Activated CD8-positive, alpha-beta memory T cell treated with anti-CD3 and anti-CD28 coated beads for 48 hours (primary cell): ENCODE measurements at regions not wholly inside any gene's neighbourhood (a gene's known extent, or its start where the extent isn't known, plus 50 kb on each side); places are given as distances from the start of the nearest gene placed in this dataset.

ENCODE experiments used
- DNase-seq, 3 experiments: peaks; one replicate each; pipeline ENCODE4 v3.0.0-alpha.2; 2020; ENCODE audit warnings: low read depth in 2 of 3, low spot score in 2 of 3

DNA sequence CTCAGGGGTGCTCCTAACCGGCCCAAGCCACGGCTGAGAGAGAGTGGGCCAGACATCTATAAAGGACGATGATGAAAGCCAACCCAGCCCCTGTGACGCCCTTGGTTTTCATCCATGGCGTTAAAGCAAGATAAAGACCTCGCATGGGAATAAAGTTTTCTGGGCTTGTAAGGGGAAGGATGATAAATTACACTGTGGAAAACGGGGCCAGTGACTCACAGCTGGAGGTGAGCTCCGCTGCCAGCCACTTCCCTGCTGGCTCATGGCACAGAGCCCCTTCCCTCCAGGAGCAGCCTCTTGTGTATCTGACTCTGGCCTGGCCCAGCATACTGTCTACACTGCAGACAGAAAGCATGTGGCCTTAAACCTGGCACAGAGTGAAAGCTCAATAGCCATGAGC, 503.2 kb upstream of the B3GAT1 start:
- DNase-seq = no peak

DNA sequence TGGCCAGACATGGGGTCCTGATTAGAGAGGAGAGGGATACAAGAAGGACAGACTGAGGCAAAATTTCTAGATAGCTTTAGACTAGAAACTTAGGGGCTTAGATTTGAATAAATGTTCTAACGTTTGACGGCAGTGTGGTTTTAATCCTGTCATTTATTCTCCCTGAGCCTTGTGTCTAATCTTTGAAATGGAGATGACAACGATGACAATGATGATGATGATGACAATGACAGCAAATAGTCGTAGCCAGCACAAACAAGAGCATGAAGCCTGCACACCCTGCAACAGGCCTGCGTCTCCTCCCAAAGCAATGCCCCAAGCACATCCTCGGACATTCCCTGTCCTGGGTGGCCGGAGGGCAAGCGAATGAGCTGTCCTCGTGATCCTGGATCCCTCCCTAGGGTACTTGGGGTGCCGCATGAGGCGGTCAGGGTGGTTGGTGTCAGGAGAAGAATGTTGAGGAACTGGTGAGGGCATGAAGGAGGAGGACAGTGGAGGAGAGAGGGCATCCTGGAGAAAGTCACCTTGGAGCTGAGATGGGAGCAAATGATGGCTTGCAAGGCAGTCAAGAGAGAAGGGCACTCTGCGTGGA, 502.1 kb upstream of the B3GAT1 start:
- no peak for DNase-seq

DNA sequence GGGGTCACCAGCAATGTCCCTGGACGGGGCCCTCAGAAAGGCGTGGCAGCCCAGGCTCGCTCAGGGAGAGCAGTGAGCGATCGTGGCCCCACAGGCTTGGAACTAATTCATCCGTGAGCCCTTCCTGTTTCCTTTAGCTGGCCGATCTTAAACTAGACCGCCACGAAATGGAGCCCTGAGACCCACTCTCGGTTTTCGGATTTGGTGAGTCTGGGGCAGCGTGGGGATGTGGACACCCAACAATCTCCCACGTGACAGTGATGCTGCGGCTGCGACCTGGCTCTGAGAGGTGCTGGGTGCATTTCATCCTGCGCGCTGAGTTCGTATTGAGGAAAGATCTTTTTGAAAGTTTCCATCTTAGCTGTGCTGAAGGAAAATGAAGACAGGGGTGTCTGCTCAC, 501.3 kb upstream of the B3GAT1 start:
- DNase-seq = no peak

DNA sequence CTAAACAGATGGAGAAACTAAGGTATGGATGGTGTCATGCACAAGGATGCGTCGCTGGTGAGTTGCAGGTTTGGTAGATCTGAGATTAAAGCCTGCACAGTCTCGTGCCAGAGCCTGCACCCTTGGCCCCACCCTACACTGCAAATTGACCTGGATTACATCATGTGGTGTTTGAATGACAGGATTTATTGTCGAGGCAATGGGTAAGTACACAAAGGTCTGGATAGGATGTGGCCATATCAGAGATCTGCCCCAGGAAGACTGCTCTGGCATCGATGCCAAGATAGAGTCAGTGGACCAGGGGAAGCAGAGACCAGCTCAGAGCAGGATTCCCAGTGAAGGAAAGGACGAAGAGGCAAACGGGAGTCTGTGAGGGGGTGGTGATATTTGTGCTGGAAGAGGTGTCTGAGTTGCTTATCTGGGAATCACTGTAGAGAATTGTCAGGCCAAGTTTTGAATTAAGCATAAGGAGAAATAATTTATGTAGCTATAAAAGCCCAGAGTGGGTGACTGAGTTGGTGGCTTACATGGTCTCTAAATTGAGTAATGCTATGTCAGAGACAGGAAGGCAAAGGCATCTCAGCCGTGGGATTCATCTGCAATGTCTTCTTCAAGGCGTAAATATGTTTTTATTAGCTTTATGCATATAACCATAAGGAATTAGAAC, 499.6 kb upstream of the B3GAT1 start:
- no peak for DNase-seq

DNA sequence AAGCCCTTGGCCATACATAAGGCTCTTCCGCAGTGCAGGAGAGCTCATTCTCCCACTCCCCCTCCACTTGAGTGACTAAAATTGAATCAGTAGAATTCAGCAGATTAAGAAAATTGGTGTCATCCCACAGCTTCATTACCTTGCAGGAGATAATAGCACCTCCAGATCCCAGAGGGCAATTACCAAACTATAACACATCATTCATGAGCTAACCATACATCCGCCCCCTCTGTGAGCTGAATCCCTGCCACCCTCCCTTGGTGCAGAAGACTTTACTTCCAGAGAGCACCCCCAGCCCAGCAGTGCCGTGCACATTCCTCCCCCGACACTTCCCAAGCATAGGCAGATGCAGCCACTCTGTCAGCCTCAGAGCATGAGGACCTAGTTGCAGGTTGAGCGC, 496.5 kb upstream of the B3GAT1 start:
- DNase-seq = no peak

DNA sequence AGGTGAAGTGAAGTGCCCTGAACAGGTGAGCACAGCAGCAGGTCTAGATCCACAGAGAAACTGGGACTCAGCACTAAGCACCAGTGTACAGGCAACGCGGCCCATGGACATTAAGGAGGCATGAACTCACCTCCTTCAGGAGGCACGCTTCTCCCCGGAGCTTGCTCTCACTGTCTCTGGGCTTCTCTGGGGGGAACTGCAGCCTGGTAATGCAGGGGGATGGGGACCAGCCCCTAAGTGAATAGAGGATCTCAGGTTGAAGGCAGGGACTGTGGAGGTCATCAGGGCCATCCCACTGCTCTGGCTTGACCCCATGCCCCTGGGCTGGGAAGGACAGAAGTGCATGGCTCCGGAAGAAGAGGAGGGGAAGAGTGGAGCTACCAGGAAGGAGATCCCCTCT, 495.6 kb upstream of the B3GAT1 start:
- no peak for DNase-seq

DNA sequence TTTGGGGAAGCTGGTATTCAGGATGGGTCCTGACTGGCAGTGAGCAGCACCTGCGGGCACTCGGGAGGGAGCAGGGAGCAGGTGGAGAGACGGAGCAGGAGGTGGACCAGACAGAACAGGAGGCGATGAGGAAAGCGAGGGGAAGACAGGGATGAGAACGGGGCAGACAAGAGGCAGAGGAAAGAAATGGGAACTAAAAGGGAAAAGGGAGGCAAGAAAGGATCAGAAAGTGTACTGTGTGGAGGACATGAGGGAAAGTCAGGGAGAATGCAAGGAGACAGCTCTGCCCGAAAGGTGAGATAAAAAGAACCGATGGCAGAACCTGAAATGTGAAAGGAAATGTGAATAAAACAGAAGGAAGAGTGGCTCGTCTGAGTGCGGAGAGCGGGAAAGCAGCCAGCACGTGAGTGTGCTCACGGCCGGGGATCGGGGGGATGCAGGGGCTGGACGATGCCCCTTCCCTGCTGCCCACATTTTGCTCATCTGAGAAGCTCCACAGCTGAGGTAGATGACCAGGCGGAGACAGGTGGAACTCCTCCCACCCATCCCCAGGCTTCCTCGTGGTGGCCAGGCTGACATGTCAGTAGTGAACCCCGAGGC, 494.4 kb upstream of the B3GAT1 start:
- no peak for DNase-seq

DNA sequence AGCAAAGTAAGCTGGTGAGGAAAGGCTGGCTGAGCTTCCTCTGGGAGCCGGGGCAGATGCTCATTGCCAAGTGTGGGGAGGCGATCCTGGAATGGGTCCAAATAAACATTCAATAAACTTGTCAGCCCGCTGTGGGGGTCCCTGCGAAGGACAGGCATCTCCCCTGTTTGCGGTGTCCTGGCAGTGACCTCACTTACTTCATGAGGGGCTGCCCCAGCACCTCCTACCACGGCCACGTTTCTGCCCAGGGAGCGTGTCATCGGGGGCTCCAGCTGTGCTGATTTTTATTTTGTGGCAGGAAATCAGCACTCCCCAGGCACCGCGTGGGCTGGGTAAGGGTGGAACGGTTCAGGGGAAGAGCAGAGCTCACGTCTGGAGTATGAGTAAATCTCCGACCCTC, 493.9 kb upstream of the B3GAT1 start:
- DNase-seq = no peak

DNA sequence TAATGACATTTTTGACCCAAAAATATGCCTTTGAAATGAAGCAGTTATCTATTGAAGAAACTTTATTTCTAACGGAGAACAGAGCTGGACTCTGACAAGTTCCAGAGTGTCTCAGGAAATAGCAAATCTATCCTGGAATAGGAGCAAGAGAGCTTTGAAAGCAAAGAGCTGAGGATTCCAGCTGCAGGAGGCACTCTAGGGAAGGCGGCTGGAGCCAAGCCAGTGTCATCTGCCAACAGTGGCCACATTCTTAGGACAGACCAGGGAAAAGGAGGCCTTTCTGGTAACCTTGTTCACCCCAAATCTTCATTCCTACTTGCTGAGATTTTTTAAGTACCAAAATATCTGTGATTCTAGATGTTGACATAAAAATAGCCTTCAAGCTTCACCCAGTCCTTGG, 493.5 kb upstream of the B3GAT1 start:
- no peak for DNase-seq

DNA sequence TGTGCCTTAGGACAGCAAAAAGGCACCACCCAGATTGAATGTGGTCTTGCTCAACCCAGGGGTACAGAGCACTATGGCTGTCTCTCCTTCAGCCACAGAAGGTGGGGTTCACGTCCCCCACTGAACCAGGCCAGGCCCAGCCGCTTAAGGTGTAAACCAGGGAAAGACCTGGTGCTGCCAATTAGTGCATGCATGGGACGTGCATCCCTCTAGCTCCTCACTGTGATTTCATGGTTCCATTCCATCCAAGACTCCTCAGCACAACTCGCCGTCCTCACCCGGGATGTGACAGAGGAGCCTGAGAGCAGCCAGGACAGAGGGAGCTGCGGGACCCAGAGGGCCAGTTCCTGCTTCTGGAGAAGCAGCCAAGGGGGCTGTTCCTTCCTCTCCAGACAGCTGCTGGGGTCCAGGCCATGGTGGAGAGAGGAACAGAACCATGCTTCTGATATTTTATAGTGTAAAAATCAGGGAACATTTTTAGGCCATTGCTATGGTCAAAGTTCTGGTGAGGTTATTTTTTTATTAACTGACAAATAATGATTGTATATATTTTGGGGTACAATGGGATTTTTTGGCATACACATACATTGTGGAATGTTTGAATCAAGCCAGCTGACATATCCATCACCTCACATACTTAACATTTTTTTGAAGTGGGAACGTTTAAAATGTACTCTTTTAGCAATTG, 492.2 kb upstream of the B3GAT1 start:
- DNase-seq = no peak

DNA sequence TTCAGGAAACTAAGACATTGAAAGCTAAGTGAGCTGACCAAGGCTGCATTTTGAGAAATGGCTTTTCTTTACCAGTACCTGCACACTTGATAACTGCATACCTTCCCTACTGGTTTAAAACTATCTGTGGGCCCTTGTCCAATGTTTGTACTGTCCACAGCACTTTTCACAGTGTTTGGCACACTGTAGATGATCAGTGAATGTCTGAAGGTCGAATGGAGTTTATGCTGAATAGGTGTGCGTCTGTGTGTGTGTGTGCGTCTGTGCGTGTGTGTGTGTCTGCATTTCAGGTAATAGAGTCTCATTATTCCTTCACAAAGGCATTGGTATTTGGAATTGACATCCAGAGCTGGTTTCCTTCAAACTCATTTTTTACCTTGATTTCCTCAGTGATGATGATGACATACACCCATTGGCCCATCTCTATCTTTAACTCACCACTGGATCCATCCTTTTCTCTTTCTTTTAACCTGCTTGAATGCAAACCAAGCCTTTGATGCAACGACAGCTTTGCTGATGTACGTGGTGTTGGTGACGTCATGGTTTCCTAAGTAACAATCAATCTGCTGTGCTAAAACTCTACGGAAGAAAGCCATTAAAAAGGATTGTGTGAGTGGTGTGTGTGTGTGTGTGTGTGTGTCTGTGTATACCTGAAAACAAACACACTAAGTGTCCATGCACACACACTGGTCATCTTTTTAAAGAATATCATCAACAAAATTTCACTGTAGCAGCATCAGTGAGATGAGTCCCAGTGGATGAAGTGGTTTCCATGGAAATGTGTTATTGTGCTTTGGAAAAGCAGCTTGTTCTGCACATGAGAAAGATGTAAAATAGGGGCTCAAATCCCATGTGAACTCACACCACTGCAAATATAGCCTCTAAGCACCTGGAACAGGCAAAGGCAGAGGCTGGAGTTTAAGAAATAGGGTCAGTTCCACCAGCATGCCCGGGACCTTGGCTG, 490.2 kb upstream of the B3GAT1 start:
- DNase-seq = no peak

DNA sequence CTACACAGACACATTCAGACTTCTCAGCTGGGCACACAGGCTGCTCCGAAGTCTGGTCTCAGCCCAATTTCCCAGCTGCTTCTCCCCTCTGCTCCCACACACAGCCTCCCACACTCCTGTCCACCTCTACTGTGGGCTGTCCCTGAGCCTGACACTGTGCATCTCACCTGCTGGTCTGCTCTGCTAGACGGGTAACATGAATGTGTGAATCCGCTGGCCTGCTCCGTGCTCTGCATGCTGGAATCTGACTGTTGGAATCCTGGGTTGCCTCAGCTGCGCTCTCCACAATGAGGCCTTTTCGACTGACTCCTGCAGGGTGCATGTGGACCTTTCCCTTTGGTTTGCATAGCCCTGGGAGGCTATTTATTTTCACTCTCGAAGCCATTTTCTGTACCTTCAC, 489.5 kb upstream of the B3GAT1 start:
- no peak for DNase-seq

DNA sequence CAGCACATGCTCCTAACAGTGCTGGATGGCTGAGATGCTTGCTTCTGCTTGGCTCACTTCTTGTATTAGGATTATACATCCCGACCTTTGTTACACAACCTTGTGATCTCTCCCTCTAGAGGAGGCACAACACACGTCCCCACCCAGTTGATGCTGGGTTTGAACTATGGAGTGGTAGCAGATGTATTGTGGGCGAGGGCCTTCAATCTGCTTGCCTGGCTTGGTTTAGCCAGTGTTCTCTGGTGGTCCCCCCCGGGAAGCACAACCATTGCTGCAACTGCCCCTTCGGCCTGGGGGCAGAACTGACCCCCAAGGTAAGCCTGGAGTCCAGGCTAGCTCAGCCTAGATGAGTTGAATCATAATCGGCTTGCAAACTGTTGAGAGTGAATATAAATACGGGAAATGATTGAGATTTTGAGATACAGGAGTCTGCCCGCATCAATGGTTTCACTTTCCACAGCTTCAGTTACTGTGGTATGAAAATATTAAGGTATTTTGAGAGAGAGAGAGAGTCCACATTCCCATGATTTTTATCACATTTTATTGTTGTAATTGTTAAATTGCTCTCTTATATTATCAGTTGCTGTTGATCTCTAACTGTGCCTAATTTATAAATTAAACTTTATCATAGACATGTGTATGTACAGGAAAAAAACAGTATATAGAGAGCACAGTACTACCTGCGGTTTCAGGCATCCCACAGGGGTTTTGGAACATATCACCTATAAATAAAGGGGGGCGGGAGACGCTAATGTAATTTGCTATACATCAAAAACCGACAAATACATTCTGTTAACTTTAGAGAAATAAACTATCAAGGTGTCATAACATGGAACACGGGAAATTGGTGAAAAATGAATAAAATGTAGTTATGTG, 482.0 kb upstream of the B3GAT1 start:
- DNase-seq = no peak

DNA sequence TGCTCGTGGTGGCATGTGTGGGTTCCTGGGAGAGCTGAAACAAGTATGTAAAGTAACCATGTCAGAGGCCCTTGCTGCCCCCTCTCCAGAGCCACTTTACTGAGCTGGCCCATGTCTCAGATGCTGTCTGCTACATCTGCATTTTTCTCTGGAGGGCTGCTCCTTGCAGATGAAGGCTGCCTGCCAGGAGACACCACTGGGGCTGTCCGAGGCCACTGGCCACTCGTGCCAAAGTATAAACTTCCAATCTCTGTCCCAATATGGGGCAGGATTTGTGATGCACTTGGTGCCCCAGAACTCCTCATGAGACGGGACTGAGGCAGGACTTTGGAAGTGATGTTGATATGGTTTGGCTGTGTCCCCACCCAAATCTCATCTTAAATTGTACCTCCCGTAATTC, 478.4 kb upstream of the B3GAT1 start:
- no peak for DNase-seq

DNA sequence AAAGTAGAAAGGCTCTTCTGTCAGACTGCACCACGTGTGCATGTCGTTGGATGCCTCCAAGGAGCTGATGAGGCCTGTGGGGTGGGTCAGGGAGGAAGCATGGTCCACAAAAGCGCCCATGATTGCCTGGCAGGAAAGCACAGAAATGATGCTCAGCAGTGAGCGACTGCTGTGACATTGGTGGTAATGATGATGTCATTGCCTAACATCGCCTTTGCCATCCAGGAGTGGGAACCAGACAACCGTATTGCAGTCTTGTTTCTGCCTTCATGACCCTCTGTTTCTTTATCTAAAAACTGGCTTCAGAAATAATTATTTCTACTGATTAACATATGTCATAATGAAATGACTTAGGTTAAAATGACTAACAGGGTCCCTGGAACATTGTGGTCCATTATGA, 477.8 kb upstream of the B3GAT1 start:
- DNase-seq = no peak

DNA sequence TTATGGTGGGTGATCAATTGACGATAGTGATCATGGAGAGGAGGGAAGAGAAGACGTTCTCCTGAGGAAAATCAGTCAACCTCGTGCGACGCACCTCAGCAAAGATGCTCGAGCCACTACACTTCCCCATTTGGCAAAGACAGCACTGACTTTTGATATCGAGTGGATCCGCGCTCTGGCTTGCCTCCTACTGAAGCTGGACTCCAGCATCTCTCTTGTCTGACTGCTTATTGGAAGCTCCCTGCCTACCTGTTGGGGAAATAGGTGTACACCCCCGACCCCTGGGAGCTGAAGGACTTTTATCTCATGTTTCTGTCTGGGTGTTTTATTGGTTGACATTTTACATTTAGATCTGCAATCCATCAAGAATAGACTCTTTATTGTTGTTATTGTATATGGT, 476.8 kb upstream of the B3GAT1 start:
- DNase-seq = no peak

DNA sequence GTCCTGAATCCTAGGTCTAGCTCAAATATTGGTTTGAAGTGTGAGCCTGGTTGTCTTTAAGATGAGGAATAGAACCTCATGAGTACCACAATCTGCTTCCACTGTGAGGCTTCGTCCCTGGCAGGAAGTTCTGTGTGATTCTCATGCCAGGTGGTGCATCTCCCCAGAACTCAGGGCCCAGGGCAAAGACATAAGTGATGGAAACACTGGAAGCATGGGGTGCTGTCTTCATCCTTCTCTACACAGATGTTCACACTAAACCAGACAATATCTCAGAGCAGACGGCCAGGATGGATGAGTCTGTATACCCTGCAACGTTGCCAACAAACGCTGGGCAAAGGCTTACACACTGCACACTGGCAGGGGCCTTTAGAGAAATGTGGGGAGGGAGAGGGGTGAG, 475.9 kb upstream of the B3GAT1 start:
- no peak for DNase-seq

DNA sequence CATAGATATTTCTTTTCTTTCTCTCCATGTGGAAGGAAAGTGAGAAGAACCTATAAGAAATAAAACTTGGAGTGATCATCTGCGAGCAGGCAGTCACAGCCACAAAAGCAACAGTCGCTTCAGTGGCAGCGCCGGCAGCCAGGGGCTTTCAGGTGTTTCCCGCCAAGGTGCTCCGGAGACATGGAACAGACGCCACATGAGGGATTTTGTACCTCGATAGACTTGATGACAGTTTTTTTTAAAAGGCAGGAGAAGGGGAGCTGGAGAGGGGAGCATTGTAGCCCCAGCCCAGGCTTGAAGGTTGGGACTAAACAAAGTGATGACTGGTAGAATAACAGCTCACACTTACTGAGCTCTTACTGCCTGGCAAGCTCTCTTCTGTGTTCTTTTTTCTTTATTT, 471.4 kb upstream of the B3GAT1 start:
- no peak for DNase-seq

DNA sequence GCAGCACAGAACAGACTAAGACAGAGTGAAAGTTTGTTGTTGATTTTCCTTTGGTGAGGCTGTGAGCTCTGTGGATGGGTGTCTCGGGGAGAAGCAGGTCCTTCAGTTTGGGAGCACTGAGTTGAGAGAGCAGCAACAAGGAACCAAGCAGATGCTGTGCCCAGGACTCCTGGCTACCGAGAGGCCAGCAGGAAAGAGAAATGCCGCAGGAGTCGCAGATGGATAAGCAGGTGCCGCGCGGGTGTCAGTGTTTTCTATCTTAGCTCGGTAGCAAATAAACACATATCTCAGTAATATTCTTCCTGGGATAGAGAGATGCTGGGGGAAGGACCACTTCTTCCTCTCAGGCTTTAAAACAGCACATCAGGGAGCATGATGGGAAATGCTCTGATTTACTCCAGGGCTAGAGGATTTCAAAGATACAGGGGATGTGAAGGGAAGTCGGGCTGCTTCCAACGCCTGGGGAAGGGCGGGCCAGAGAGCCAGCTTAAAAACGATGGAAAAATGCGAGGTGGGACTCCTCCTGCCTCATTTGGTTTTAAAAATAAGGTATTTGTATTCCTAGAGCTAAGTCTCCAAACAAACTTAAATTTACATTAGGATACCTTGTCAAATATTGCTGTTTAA, 470.7 kb upstream of the B3GAT1 start:
- DNase-seq = no peak

DNA sequence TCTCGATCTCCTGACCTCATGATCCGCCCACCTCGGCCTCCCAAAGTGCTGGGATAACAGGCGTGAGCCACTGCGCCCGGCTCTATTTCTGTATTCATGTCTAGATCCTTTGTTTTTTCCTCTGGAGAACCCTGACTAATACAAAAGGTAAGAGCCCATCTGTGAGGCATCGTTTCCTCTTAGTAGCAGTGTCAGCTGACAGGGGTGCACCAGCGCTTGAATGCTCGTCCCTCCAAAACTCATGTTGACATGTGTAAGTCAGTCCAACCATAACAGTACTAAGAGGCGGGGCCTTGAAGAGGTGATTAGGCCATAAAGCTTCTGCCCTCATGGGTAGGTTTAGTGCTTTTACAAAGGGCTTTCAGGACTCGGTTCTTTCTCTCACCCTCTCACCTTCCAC, 470.1 kb upstream of the B3GAT1 start:
- DNase-seq = no peak
